ENCODE measurements at regions not wholly inside any gene's neighbourhood (a gene's known extent, or its start where the extent isn't known, plus 50 kb on each side); places are given as distances from the start of the nearest gene placed in this dataset.

GRCh38 chr4:122313006-122313646, 65.7 kb upstream of the ADAD1 start:
- no peak for DNase-seq (ENCODE audit: extremely low spot score, unreplicated experiment)
- H3K27ac Mint-ChIP-seq, result no peak overlapping the region
- H3K36me3 Mint-ChIP-seq, result peaks cover 19% of the 10 kb centered on the region
- no peaks in the 10 kb centered on the region for H3K4me1 Mint-ChIP-seq (ENCODE audit: unreplicated experiment)
- no peak for TF ChIP-seq CTCF (conservative IDR thresholded peaks at IDR 0.05)
- no peak overlapping the region for H3K4me3 Mint-ChIP-seq
- H3K27me3 Mint-ChIP-seq, result no peaks in the 10 kb centered on the region
- H3K9me3 Mint-ChIP-seq, result no peaks in the 10 kb centered on the region

DNA sequence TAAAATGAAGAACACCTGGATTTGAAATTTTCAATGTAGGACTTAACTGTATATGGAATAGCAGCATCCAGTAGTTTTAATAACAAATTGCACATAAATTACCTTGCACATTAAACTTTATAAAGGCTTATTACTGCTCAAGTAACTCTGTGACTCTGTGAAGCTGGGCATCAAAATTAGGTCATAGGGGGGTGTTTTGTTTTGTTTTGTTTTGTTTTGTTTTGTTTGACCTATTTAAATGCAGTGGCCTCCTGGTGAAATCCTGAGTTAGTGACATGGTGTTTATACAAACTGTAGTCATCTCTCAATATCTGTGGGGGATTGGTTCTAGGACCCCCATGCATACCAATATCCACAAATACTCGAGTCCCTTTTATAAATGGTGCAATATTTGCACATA, 51.9 kb upstream of the ADAD1 start:
- Mint-ChIP-seq H3K4me1 (ENCODE audit: unreplicated experiment) (no peaks in the 10 kb centered on the region), H3K27me3 (no peaks in the 10 kb centered on the region), H3K9me3 (no peaks in the 10 kb centered on the region), H3K27ac (no peak overlapping the region), H3K4me3 (no peak overlapping the region), H3K36me3 (peaks cover 28% of the 10 kb centered on the region)
- no peak for TF ChIP-seq CTCF (conservative IDR thresholded peaks at IDR 0.05)
- no peak for DNase-seq (ENCODE audit: extremely low spot score, unreplicated experiment)

GRCh38 chr4:122328893-122329292, 49.9 kb upstream of the ADAD1 start:
- no peak for DNase-seq (ENCODE audit: extremely low spot score, unreplicated experiment)
- Mint-ChIP-seq H3K36me3 (peaks cover 23% of the 10 kb centered on the region), H3K27me3 (no peaks in the 10 kb centered on the region), H3K9me3 (no peaks in the 10 kb centered on the region), H3K4me1 (ENCODE audit: unreplicated experiment) (no peaks in the 10 kb centered on the region), H3K27ac (no peak overlapping the region), H3K4me3 (no peak overlapping the region)
- TF ChIP-seq CTCF (conservative IDR thresholded peaks at IDR 0.05), result no peak
